Renal pelvis (tissue), 1 donor: ENCODE measurements at regions not wholly inside any gene's neighbourhood (a gene's known extent, or its start where the extent isn't known, plus 50 kb on each side); places are given as distances from the start of the nearest gene placed in this dataset.
"Not testable (repeated sequence)": the region's sequence is repeated elsewhere in the genome, so short reads cannot be mapped to it uniquely, and the experiment has no call there.

Experiments used
- DNase-seq: peaks from one replicate; pipeline ENCODE4 v3.0.0-alpha.2; 2013

- DNase-seq: no peak
Measured at GRCh38 chr4:148649652-148650331, 207.6 kb upstream of the NR3C2 start.

- DNase-seq: no peak
Measured at GRCh38 chr4:148643851-148644250, 201.6 kb upstream of the NR3C2 start.

- no peak for DNase-seq
Measured at GRCh38 chr4:148642907-148643306, 200.7 kb upstream of the NR3C2 start.

GRCh38 chr4:148638079-148638478 is 195.9 kb upstream of the NR3C2 start:
- not testable (repeated sequence) for DNase-seq

GRCh38 chr4:148637453-148637852 is 195.2 kb upstream of the NR3C2 start:
- not testable (repeated sequence) for DNase-seq

- DNase-seq: no peak
Measured at GRCh38 chr4:148634476-148634875, 192.3 kb upstream of the NR3C2 start.

- DNase-seq: no peak
Measured at GRCh38 chr4:148633720-148634119, 191.5 kb upstream of the NR3C2 start.

GRCh38 chr4:148632476-148632875 is 190.3 kb upstream of the NR3C2 start:
- no peak for DNase-seq

- no peak for DNase-seq
Measured at GRCh38 chr4:148630051-148630450, 187.8 kb upstream of the NR3C2 start.

GRCh38 chr4:148618856-148619255 is 176.6 kb upstream of the NR3C2 start:
- DNase-seq: no peak

- no peak for DNase-seq
Measured at GRCh38 chr4:148608968-148609367, 166.8 kb upstream of the NR3C2 start.

GRCh38 chr4:148598418-148599207 is 156.4 kb upstream of the NR3C2 start:
- DNase-seq: not testable (repeated sequence)

GRCh38 chr4:148589182-148589581 is 147.0 kb upstream of the NR3C2 start:
- no peak for DNase-seq

GRCh38 chr4:148575577-148575976 is 133.4 kb upstream of the NR3C2 start:
- no peak for DNase-seq

GRCh38 chr4:148574911-148575310 is 132.7 kb upstream of the NR3C2 start:
- no peak for DNase-seq

- peak; percentile 29 for DNase-seq
Measured at GRCh38 chr4:148574502-148574901, 132.3 kb upstream of the NR3C2 start.

- no peak for DNase-seq
Measured at GRCh38 chr4:148574066-148574465, 131.9 kb upstream of the NR3C2 start.

GRCh38 chr4:148573296-148573695 is 131.1 kb upstream of the NR3C2 start:
- peak; percentile 27 for DNase-seq

GRCh38 chr4:148565801-148566200 is 123.6 kb upstream of the NR3C2 start:
- DNase-seq: no peak

GRCh38 chr4:148563684-148564083 is 121.5 kb upstream of the NR3C2 start:
- DNase-seq: no peak

GRCh38 chr4:148561467-148561866 is 119.3 kb upstream of the NR3C2 start:
- DNase-seq: no peak

- DNase-seq: no peak
Measured at GRCh38 chr4:148557793-148558192, 115.6 kb upstream of the NR3C2 start.

GRCh38 chr4:148550788-148551187 is 108.6 kb upstream of the NR3C2 start:
- DNase-seq: no peak
